WTC11 (cell line): ENCODE measurements at regions not wholly inside any gene's neighbourhood (a gene's known extent, or its start where the extent isn't known, plus 50 kb on each side); places are given as distances from the start of the nearest gene placed in this dataset.

Experiments
- CTCF ChIP-seq: fragments of 200-600 bp; IDR thresholded peaks from 2 replicates; pipeline ENCODE4 v1.8.0; 2022; ENCODE audit warnings: antibody characterized with exemption
- ESRRA ChIP-seq: sonication (generic); formaldehyde crosslinking; IDR thresholded peaks from 2 replicates; pipeline ENCODE4 v1.8.1; 2022; ENCODE audit warnings: mild to moderate bottlenecking, missing genetic modification reagents, borderline replicate concordance
- STAT6 ChIP-seq: sonication (generic); formaldehyde crosslinking; conservative IDR thresholded peaks from 2 replicates; pipeline ENCODE4 v1.8.1; 2023; ENCODE audit warnings: mild to moderate bottlenecking, low read depth, missing genetic modification reagents, moderate library complexity
- ZNF263 ChIP-seq: sonication (generic); formaldehyde crosslinking; IDR thresholded peaks from 2 replicates; pipeline ENCODE4 v1.8.1; 2022; ENCODE audit warnings: low read depth, mild to moderate bottlenecking, moderate library complexity, missing genetic modification reagents
- TF ChIP-seq, protein P1 (sequence below): fragments of 250-450 bp; sonication (Bioruptor Pico); IDR thresholded peaks from 2 replicates; pipeline ENCODE4 v2.1.2; 2022; ENCODE audit warnings: mild to moderate bottlenecking, moderate library complexity

GRCh38 chr22:48724899-48725298, 1102.8 kb downstream of the BRD1 start:
- TF ChIP-seq STAT6 (CRISPR knock-in tag) (no peak), ESRRA (CRISPR knock-in tag) (no peak), ZNF263 (no peak), CTCF (no peak)
- TF ChIP-seq, protein P1, sequence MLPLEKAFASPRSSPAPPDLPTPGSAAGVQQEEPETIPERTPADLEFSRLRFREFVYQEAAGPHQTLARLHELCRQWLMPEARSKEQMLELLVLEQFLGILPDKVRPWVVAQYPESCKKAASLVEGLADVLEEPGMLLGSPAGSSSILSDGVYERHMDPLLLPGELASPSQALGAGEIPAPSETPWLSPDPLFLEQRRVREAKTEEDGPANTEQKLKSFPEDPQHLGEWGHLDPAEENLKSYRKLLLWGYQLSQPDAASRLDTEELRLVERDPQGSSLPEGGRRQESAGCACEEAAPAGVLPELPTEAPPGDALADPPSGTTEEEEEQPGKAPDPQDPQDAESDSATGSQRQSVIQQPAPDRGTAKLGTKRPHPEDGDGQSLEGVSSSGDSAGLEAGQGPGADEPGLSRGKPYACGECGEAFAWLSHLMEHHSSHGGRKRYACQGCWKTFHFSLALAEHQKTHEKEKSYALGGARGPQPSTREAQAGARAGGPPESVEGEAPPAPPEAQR (CRISPR knock-in tag), result no peak
